H9 (cell line): ENCODE measurements at regions not wholly inside any gene's neighbourhood (a gene's known extent, or its start where the extent isn't known, plus 50 kb on each side); places are given as distances from the start of the nearest gene placed in this dataset.

Experiments
- DNase-seq: peaks from one replicate; pipeline ENCODE4 v3.0.0-alpha.2; 2017
- H2AFZ ChIP-seq: one replicate; pipeline ENCODE4 v1.6.1; 2013; ENCODE audit warnings: mild to moderate bottlenecking, low read length, control low read depth, moderate library complexity
- H2AK5ac ChIP-seq: 2 replicates; pipeline ENCODE4 v1.6.1; 2013; ENCODE audit warnings: low read length, control low read depth, mixed read lengths; ENCODE audit not compliant: insufficient read length
- H2BK120ac ChIP-seq: one replicate; pipeline ENCODE4 v1.6.1; 2013; ENCODE audit warnings: low read depth, mild to moderate bottlenecking, low read length, control low read depth, inconsistent platforms; ENCODE audit not compliant: poor library complexity, severe bottlenecking
- H2BK12ac ChIP-seq: 2 replicates; pipeline ENCODE4 v1.6.1; 2013; ENCODE audit warnings: low read length, control low read depth, mixed read lengths, low read depth; ENCODE audit not compliant: insufficient read length
- H2BK15ac ChIP-seq: 2 replicates; pipeline ENCODE4 v1.6.1; 2013; ENCODE audit warnings: low read depth, low read length, control low read depth
- H2BK20ac ChIP-seq: one replicate; pipeline ENCODE4 v1.6.1; 2013; ENCODE audit warnings: low read depth, mild to moderate bottlenecking, low read length, control low read depth, inconsistent platforms; ENCODE audit not compliant: poor library complexity, severe bottlenecking
- H2BK5ac ChIP-seq: 2 replicates; pipeline ENCODE4 v1.6.1; 2013; ENCODE audit warnings: low read length, control low read depth, mixed read lengths; ENCODE audit not compliant: insufficient read length
- H3K14ac ChIP-seq: 2 replicates; pipeline ENCODE4 v1.6.1; 2013; ENCODE audit warnings: low read length, control low read depth; ENCODE audit not compliant: insufficient read depth
- H3K18ac ChIP-seq: 2 replicates; pipeline ENCODE4 v1.6.1; 2013; ENCODE audit warnings: low read depth, mild to moderate bottlenecking, mixed read lengths, low read length, control low read depth; ENCODE audit not compliant: insufficient read length
- H3K23ac ChIP-seq: 2 replicates; pipeline ENCODE4 v1.6.1; 2013; ENCODE audit warnings: low read length, control low read depth, mixed read lengths, low read depth; ENCODE audit not compliant: insufficient read length
- H3K23me2 ChIP-seq: 2 replicates; pipeline ENCODE4 v1.6.1; 2013; ENCODE audit warnings: low read depth, mild to moderate bottlenecking, mixed read lengths, low read length, control low read depth; ENCODE audit not compliant: insufficient read length, poor library complexity, severe bottlenecking
- H3K27ac ChIP-seq: 2 replicates; pipeline ENCODE4 v1.5.1; 2013; ENCODE audit warnings: low read length, control low read depth, mixed read lengths, low read depth; ENCODE audit not compliant: insufficient read length
- H3K27me3 ChIP-seq: 2 replicates; pipeline ENCODE4 v1.6.1; 2013; ENCODE audit warnings: low read length, control low read depth, inconsistent platforms; ENCODE audit not compliant: insufficient read depth
- H3K4ac ChIP-seq: 2 replicates; pipeline ENCODE4 v1.6.1; 2013; ENCODE audit warnings: low read depth, mild to moderate bottlenecking, control low read depth, inconsistent platforms, low read length, moderate library complexity
- H3K4me1 ChIP-seq: 2 replicates; pipeline ENCODE4 v1.6.1; 2013; ENCODE audit warnings: low read length, control low read depth, inconsistent platforms; ENCODE audit not compliant: insufficient read depth
- H3K4me2 ChIP-seq: 2 replicates; pipeline ENCODE4 v1.6.1; 2013; ENCODE audit warnings: low read length, control low read depth, mixed read lengths; ENCODE audit not compliant: insufficient read length, insufficient read depth
- H3K56ac ChIP-seq: 2 replicates; pipeline ENCODE4 v1.6.1; 2013; ENCODE audit warnings: low read depth, mild to moderate bottlenecking, mixed read lengths, low read length, control low read depth; ENCODE audit not compliant: insufficient read length
- H3K79me1 ChIP-seq: 2 replicates; pipeline ENCODE4 v1.6.1; 2013; ENCODE audit warnings: low read depth, mild to moderate bottlenecking, moderate library complexity, low read length, control low read depth, inconsistent platforms; ENCODE audit not compliant: insufficient read depth, poor library complexity, severe bottlenecking
- H3K79me2 ChIP-seq: 2 replicates; pipeline ENCODE4 v1.6.1; 2013; ENCODE audit warnings: low read length, control low read depth, inconsistent platforms; ENCODE audit not compliant: insufficient read depth
- H3K9ac ChIP-seq: 2 replicates; pipeline ENCODE4 v1.6.1; 2013; ENCODE audit warnings: low read length, control low read depth, mixed read lengths; ENCODE audit not compliant: insufficient read length; ENCODE audit errors: extremely low read depth
- H3K9me3 ChIP-seq: one replicate; pipeline ENCODE4 v1.6.1; 2013; ENCODE audit warnings: low read depth, low read length, inconsistent platforms; ENCODE audit not compliant: control insufficient read depth
- H3T11ph ChIP-seq: one replicate; pipeline ENCODE4 v1.6.1; 2013; ENCODE audit warnings: mild to moderate bottlenecking, low read length, control low read depth, inconsistent platforms
- H4K20me1 ChIP-seq: one replicate; pipeline ENCODE4 v1.6.1; 2013; ENCODE audit not compliant: control insufficient read depth, insufficient read length, insufficient read depth
- H4K5ac ChIP-seq: 2 replicates; pipeline ENCODE4 v1.6.1; 2013; ENCODE audit warnings: low read depth, mild to moderate bottlenecking, mixed read lengths, low read length, control low read depth; ENCODE audit not compliant: insufficient read length
- H4K8ac ChIP-seq: replicated peaks from 2 replicates; pipeline ENCODE4 v1.6.1; 2013; ENCODE audit warnings: low read length, control low read depth, mixed read lengths, low read depth; ENCODE audit not compliant: insufficient read length
- H4K91ac ChIP-seq: 2 replicates; pipeline ENCODE4 v1.6.1; 2013; ENCODE audit warnings: low read depth, mild to moderate bottlenecking, moderate library complexity, mixed read lengths, low read length, control low read depth; ENCODE audit not compliant: insufficient read length
- H3K27ac Mint-ChIP-seq, 3 experiments: 2 replicates in 2 of 3; 3 replicates in 1 of 3; pipeline ENCODE4 v1.8.0; 2020 to 2021; ENCODE audit warnings: mixed read lengths in 3 of 3, mild to moderate bottlenecking in 1 of 3, moderate library complexity in 1 of 3
- H3K27me3 Mint-ChIP-seq: 2 replicates; pipeline ENCODE4 v1.8.0; 2021; ENCODE audit warnings: low read depth, mild to moderate bottlenecking, moderate library complexity, mixed read lengths
- H3K36me3 Mint-ChIP-seq, 3 experiments: 2 replicates in 2 of 3; 3 replicates in 1 of 3; pipeline ENCODE4 v1.8.0; 2020 to 2021; ENCODE audit warnings: low read depth in 3 of 3, mixed read lengths in 3 of 3; ENCODE audit not compliant: insufficient read depth in 1 of 3
- H3K4me1 Mint-ChIP-seq, 2 experiments: 2 replicates each; pipeline ENCODE4 v1.8.0; 2020; ENCODE audit warnings: mixed read lengths in 2 of 2
- H3K4me3 Mint-ChIP-seq, 2 experiments: 2 replicates in 1 of 2; 3 replicates in 1 of 2; pipeline ENCODE4 v1.8.0; 2020 to 2021; ENCODE audit warnings: mild to moderate bottlenecking in 2 of 2, mixed read lengths in 2 of 2, moderate library complexity in 1 of 2
- H3K9me3 Mint-ChIP-seq, 2 experiments: 2 replicates in 1 of 2; 3 replicates in 1 of 2; pipeline ENCODE4 v1.8.0; 2020; ENCODE audit warnings: mild to moderate bottlenecking in 2 of 2, mixed read lengths in 2 of 2, moderate library complexity in 1 of 2
- WGBS: extraction: QIAGEN DNeasy Blood & Tissue Kit; methylation state at CpG from one replicate; pipeline ENCODE4 v1.1.7; 2013; ENCODE audit warnings: missing lambda C conversion rate, low lambda C conversion rate, mixed read lengths; ENCODE audit not compliant: insufficient read length; ENCODE audit errors: extremely low coverage; 5-methylcytosine and 5-hydroxymethylcytosine counted together
- TF ChIP-seq, protein P1 (sequence below): fragments of 200-600 bp; sonication (generic); conservative IDR thresholded peaks from 3 replicates; pipeline ENCODE4 v1.8.0; 2021; ENCODE audit warnings: antibody characterized with exemption, mild to moderate bottlenecking

DNA sequence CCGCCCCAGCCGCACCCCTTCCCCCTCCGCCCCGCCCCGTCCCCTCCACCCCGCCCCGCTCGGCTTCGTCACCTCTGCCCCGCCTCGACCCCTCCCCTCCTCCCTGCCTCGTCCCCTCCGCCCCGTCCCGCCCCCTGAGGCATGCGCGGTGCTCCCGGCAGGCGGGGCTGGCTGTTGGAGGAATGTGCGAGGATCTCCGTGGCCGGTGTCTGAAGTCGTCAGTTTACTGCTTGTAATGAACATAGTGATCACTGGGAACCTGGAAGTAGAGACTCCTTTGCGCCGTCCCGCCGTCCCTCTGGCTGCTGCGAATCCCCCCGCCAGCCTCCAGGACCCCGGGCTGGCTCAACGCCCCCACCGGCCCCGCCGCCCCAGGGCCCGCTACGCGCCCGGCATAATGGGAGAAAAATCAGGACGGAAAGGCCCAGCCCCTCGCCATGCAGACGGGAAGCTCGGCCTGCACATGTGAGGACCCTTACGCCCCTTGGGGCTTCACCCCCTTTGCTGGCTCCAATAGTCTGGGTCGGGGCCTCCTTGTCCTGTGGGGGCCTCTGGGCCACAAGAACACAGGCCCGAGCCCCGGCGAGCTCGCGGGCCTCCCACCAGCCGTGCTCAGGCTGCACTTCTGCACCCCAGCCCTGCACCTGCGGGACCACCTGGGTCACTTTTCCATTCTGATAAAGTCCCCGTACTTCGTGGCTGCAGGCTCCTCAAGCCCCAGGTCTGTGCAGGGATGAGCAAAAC is 743.1 kb downstream of the KCNJ18 start:
- Histone ChIP-seq H2BK15ac (no peak overlapping the region), H3K23ac (no peak overlapping the region), H3K56ac (no peak overlapping the region), H2BK120ac (no peak overlapping the region), H3K14ac (no peak overlapping the region), H4K8ac (no peak overlapping the region), H2AK5ac (no peak overlapping the region), H2BK12ac (no peak overlapping the region), H3K4me2 (no peak overlapping the region), H2BK5ac (no peak overlapping the region), H3K4ac (no peak overlapping the region), H3K27me3 (no peaks in the 10 kb centered on the region), H3K23me2 (no peaks in the 10 kb centered on the region), H3K9ac (no peak overlapping the region), H3K9me3 (peaks cover 66% of the 10 kb centered on the region), H3K27ac (no peak overlapping the region), H3K4me1 (no peaks in the 10 kb centered on the region), H3K79me2 (no peaks in the 10 kb centered on the region), H3T11ph (no peak overlapping the region), H3K79me1 (no peaks in the 10 kb centered on the region), H2AFZ (no peak overlapping the region), H4K5ac (no peak overlapping the region), H2BK20ac (no peak overlapping the region), H4K20me1 (no peaks in the 10 kb centered on the region), H4K91ac (no peak overlapping the region), H3K18ac (no peak overlapping the region)
- no CpG with 5 or more reads among the region's 53 CpGs for WGBS
- DNase-seq: no peak
- peaks cover 1% of the 10 kb centered on the region; the same call in 1 of the 2 replicates for H3K27me3 Mint-ChIP-seq
- no peak overlapping the region for H3K4me3 Mint-ChIP-seq
- H3K4me1 Mint-ChIP-seq: no peaks in the 10 kb centered on the region
- peaks cover 81 to 93% of the 10 kb centered on the region in 2 experiments for H3K9me3 Mint-ChIP-seq
- H3K27ac Mint-ChIP-seq: no peak overlapping the region
- TF ChIP-seq, protein P1, sequence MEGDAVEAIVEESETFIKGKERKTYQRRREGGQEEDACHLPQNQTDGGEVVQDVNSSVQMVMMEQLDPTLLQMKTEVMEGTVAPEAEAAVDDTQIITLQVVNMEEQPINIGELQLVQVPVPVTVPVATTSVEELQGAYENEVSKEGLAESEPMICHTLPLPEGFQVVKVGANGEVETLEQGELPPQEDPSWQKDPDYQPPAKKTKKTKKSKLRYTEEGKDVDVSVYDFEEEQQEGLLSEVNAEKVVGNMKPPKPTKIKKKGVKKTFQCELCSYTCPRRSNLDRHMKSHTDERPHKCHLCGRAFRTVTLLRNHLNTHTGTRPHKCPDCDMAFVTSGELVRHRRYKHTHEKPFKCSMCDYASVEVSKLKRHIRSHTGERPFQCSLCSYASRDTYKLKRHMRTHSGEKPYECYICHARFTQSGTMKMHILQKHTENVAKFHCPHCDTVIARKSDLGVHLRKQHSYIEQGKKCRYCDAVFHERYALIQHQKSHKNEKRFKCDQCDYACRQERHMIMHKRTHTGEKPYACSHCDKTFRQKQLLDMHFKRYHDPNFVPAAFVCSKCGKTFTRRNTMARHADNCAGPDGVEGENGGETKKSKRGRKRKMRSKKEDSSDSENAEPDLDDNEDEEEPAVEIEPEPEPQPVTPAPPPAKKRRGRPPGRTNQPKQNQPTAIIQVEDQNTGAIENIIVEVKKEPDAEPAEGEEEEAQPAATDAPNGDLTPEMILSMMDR: no peak
- peaks cover 11 to 25% (median 12%) of the 10 kb centered on the region in 3 experiments; a peak in 6 of 7 replicates for H3K36me3 Mint-ChIP-seq
